ENCODE measurements at regions not wholly inside any gene's neighbourhood (a gene's known extent, or its start where the extent isn't known, plus 50 kb on each side); places are given as distances from the start of the nearest gene placed in this dataset.

DNA sequence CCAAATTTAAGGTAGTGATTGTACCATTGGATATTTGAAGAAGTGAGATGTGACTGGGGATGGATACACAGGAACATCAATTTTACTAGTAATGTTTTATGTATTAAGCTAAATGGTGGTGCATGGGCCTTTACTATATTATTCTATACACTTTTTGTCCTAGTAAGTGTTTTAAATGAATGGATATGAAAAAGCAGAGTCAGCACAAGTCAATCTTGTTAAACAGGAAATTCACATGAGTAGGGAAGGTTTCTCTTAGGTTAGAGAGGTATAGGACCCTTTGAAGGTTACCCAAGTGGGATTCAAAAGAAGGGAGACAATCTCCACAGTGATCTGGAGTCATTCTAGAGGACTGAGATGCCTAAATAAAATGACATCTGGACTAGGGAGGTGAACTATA, 71.8 kb upstream of the NCKAP5 start:
- Histone ChIP-seq H2AFZ (ENCODE audit: low read length) (no peak overlapping the region), H3K9ac (ENCODE audit: insufficient read depth, low read length) (no peak overlapping the region), H3K36me3 (ENCODE audit: control insufficient read depth, insufficient read depth, low read length) (no peaks in the 10 kb centered on the region), H3K9me3 (ENCODE audit: control insufficient read depth, insufficient read depth, low read depth, low read length) (no peaks in the 10 kb centered on the region), H3K4me3 (replicated peaks in 1 of 4; ENCODE audit: control extremely low read depth in 1 of 4, insufficient read depth in 1 of 4, low read depth in 3 of 4, low read length in 4 of 4) (no peak overlapping the region), H3K27ac (ENCODE audit: insufficient read depth, low read length) (no peak overlapping the region), H4K20me1 (ENCODE audit: control insufficient read depth, extremely low read depth, insufficient read depth, low read length) (no peaks in the 10 kb centered on the region), H3K4me1 (ENCODE audit: control insufficient read depth, extremely low read depth, insufficient read depth, low read length) (peaks cover 2% of the 10 kb centered on the region), H3K79me2 (ENCODE audit: control insufficient read depth, insufficient read depth, low read length) (no peaks in the 10 kb centered on the region), H3K27me3 (ENCODE audit: control insufficient read depth, insufficient read depth, low read length) (no peaks in the 10 kb centered on the region), H3K4me2 (ENCODE audit: extremely low read depth, insufficient read depth, low read length) (no peak overlapping the region)
- TF ChIP-seq, protein P1, sequence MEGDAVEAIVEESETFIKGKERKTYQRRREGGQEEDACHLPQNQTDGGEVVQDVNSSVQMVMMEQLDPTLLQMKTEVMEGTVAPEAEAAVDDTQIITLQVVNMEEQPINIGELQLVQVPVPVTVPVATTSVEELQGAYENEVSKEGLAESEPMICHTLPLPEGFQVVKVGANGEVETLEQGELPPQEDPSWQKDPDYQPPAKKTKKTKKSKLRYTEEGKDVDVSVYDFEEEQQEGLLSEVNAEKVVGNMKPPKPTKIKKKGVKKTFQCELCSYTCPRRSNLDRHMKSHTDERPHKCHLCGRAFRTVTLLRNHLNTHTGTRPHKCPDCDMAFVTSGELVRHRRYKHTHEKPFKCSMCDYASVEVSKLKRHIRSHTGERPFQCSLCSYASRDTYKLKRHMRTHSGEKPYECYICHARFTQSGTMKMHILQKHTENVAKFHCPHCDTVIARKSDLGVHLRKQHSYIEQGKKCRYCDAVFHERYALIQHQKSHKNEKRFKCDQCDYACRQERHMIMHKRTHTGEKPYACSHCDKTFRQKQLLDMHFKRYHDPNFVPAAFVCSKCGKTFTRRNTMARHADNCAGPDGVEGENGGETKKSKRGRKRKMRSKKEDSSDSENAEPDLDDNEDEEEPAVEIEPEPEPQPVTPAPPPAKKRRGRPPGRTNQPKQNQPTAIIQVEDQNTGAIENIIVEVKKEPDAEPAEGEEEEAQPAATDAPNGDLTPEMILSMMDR (conservative IDR thresholded peaks at IDR 0.05 in 1 of 2, IDR thresholded peaks at IDR 0.05 in 1 of 2; ENCODE audit: low read depth in 1 of 2, low read length in 2 of 2): no peak
- TF ChIP-seq EZH2 (IDR thresholded peaks at IDR 0.05; ENCODE audit: low read length, missing control alignments): no peak
- no peak for DNase-seq (ENCODE audit: low read depth in 2 of 2)

DNA sequence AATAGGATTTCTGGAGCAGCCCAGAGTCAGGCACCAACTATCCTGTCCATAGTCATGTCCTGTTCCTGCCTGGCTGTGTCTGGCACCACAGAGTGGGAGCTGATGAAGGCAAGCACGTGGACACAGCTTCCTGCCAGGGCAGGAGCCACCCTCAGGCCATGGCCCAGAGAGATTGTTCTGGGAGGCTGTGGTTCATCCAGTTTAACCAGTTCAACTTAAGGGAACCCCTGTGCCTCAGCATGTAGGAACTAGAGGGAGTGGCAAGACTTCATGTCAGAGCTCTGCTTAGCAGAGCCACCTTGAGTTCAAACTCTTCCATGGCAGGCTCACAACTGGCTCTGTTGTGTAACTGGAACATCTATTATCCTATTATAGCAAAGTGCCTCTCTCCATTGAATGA, 73.2 kb upstream of the NCKAP5 start:
- H4K20me1 ChIP-seq (ENCODE audit: control insufficient read depth, extremely low read depth, insufficient read depth, low read length): no peaks in the 10 kb centered on the region
- H3K4me2 ChIP-seq (ENCODE audit: extremely low read depth, insufficient read depth, low read length): no peak overlapping the region
- no peaks in the 10 kb centered on the region for H3K9me3 ChIP-seq (ENCODE audit: control insufficient read depth, insufficient read depth, low read depth, low read length)
- no peak overlapping the region for H3K9ac ChIP-seq (ENCODE audit: insufficient read depth, low read length)
- DNase-seq (ENCODE audit: low read depth in 2 of 2): peak in 1 of 2 donors; percentile 20
- no peak for TF ChIP-seq EZH2 (IDR thresholded peaks at IDR 0.05; ENCODE audit: low read length, missing control alignments)
- TF ChIP-seq, protein P1 (conservative IDR thresholded peaks at IDR 0.05 in 1 of 2, IDR thresholded peaks at IDR 0.05 in 1 of 2; ENCODE audit: low read depth in 1 of 2, low read length in 2 of 2): peak; percentile 15 to 16
- H3K4me1 ChIP-seq (ENCODE audit: control insufficient read depth, extremely low read depth, insufficient read depth, low read length): peaks cover 2% of the 10 kb centered on the region
- no peaks in the 10 kb centered on the region for H3K27me3 ChIP-seq (ENCODE audit: control insufficient read depth, insufficient read depth, low read length)
- no peak overlapping the region for H3K27ac ChIP-seq (ENCODE audit: insufficient read depth, low read length)
- no peaks in the 10 kb centered on the region for H3K79me2 ChIP-seq (ENCODE audit: control insufficient read depth, insufficient read depth, low read length)
- no peak overlapping the region for H3K4me3 ChIP-seq (replicated peaks in 1 of 4; ENCODE audit: control extremely low read depth in 1 of 4, insufficient read depth in 1 of 4, low read depth in 3 of 4, low read length in 4 of 4)
- peak overlapping the region; percentile 25 for H2AFZ ChIP-seq (ENCODE audit: low read length)
- no peaks in the 10 kb centered on the region for H3K36me3 ChIP-seq (ENCODE audit: control insufficient read depth, insufficient read depth, low read length)

DNA sequence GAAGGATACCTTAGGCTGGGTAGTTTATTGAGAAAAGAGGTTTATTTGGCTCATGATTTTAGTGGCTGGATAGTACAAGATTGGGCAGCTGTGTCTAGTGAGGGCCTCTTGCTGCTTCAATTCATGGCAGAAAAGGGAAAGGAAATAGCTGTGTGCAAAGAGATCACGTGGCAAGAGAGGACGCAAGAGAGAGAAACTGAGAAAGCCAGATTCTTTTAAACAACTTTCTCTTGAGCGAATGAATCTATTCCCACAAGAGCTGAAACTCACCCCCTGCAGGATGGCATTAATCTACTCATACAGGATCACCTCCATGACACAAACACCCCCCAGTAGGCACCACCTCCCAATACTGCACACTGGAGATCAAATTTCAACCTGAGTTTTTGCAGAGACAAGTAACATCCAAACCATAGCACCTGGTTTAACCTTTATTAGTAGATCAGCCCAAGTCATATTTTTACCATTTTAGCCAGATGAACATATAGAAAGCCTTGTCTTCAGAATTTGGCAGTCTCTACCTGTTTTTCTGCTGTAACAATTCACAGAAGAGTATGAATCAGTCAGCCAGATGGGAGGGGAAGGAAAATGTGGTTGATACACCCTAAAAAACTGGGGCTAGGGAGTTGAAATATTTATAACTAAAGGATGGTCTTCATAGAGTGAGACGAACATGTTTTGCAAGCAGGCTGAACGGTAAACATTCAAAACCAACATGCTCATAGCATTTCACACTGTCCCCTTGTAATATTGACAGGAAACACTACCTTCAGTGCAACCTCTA, 73.9 kb upstream of the NCKAP5 start:
- no peak overlapping the region for H3K27ac ChIP-seq (ENCODE audit: insufficient read depth, low read length)
- no peak for DNase-seq (ENCODE audit: low read depth in 2 of 2)
- no peaks in the 10 kb centered on the region for H3K9me3 ChIP-seq (ENCODE audit: control insufficient read depth, insufficient read depth, low read depth, low read length)
- H3K4me2 ChIP-seq (ENCODE audit: extremely low read depth, insufficient read depth, low read length): no peak overlapping the region
- H3K4me3 ChIP-seq (replicated peaks in 1 of 4; ENCODE audit: control extremely low read depth in 1 of 4, insufficient read depth in 1 of 4, low read depth in 3 of 4, low read length in 4 of 4): no peak overlapping the region
- no peak overlapping the region for H2AFZ ChIP-seq (ENCODE audit: low read length)
- no peaks in the 10 kb centered on the region for H3K36me3 ChIP-seq (ENCODE audit: control insufficient read depth, insufficient read depth, low read length)
- no peaks in the 10 kb centered on the region for H3K79me2 ChIP-seq (ENCODE audit: control insufficient read depth, insufficient read depth, low read length)
- no peak overlapping the region for H3K9ac ChIP-seq (ENCODE audit: insufficient read depth, low read length)
- no peak for TF ChIP-seq EZH2 (IDR thresholded peaks at IDR 0.05; ENCODE audit: low read length, missing control alignments)
- TF ChIP-seq, protein P1 (conservative IDR thresholded peaks at IDR 0.05 in 1 of 2, IDR thresholded peaks at IDR 0.05 in 1 of 2; ENCODE audit: low read depth in 1 of 2, low read length in 2 of 2): no peak
- no peaks in the 10 kb centered on the region for H3K27me3 ChIP-seq (ENCODE audit: control insufficient read depth, insufficient read depth, low read length)
- H3K4me1 ChIP-seq (ENCODE audit: control insufficient read depth, extremely low read depth, insufficient read depth, low read length): peaks cover 2% of the 10 kb centered on the region
- no peaks in the 10 kb centered on the region for H4K20me1 ChIP-seq (ENCODE audit: control insufficient read depth, extremely low read depth, insufficient read depth, low read length)
